BLaER1 treated with 17β-estradiol and CSF1 and Interleukin-3, amounts not matched to agents 10 nM and 100 nM (cell line): ENCODE measurements at regions not wholly inside any gene's neighbourhood (a gene's known extent, or its start where the extent isn't known, plus 50 kb on each side); places are given as distances from the start of the nearest gene placed in this dataset.
"Not testable (repeated sequence)": the region's sequence is repeated elsewhere in the genome, so short reads cannot be mapped to it uniquely, and the experiment has no call there.

ENCODE experiments used
- H3K27ac ChIP-seq, 11 experiments: shearing (Covaris generic); formaldehyde crosslinking; 2 replicates each; pipeline ENCODE4 v1.8.1; 2022
- H3K27me3 ChIP-seq, 11 experiments: shearing (Covaris generic); formaldehyde crosslinking; 2 replicates each; pipeline ENCODE4 v1.8.1; 2022
- H3K36me3 ChIP-seq, 11 experiments: shearing (Covaris generic); formaldehyde crosslinking; 2 replicates each; pipeline ENCODE4 v1.8.1; 2022
- H3K4me1 ChIP-seq, 10 experiments: shearing (Covaris generic); formaldehyde crosslinking; 2 replicates each; pipeline ENCODE4 v1.8.1; 2022
- H3K4me2 ChIP-seq, 11 experiments: shearing (Covaris generic); formaldehyde crosslinking; 2 replicates each; pipeline ENCODE4 v1.8.1; 2022
- H3K4me3 ChIP-seq, 10 experiments: shearing (Covaris generic); formaldehyde crosslinking; 2 replicates each; pipeline ENCODE4 v1.8.1; 2022
- H3K9ac ChIP-seq, 11 experiments: shearing (Covaris generic); formaldehyde crosslinking; 2 replicates each; pipeline ENCODE4 v1.8.1; 2022
- H3K9me3 ChIP-seq, 11 experiments: shearing (Covaris generic); formaldehyde crosslinking; replicated peaks in 1 of 11; 2 replicates each; pipeline ENCODE4 v1.8.1; 2022
- H4K20me1 ChIP-seq, 11 experiments: shearing (Covaris generic); formaldehyde crosslinking; 2 replicates each; pipeline ENCODE4 v1.8.1; 2022
- Cebpa-rat ChIP-seq, 11 experiments: shearing (Covaris generic); IDR thresholded peaks; 2 replicates each; pipeline ENCODE4 v1.8.1; 2022

DNA sequence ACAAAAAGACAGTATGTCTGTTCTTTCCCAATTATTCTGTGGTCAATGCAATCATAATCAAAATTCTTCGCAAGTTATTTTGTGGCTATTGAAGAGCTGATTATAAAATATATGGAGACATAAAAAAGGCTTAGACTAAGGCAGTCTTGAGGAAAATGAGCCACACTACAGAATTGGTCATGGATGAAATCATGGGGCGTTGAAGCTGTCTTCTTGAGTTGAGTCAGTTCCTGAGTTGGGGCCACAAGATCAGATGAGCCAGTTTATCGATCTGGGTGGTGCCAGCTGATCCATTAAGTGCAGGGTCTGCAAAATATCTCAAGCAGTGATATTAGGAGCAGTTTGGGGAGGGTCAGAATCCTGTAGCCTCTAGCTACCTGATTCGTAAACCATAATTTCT, 96.9 kb upstream of the NUTM2F start:
- H3K4me2 ChIP-seq, H3K4me1 ChIP-seq, H3K27me3 ChIP-seq, H4K20me1 ChIP-seq, H3K4me3 ChIP-seq, H3K9me3 ChIP-seq, H3K9ac ChIP-seq, H3K27ac ChIP-seq: not testable (repeated sequence)
- peaks cover 4 to 23% (median 7%) of the 10 kb centered on the region in 11 experiments; a peak in 9 of 22 replicates for H3K36me3 ChIP-seq

DNA sequence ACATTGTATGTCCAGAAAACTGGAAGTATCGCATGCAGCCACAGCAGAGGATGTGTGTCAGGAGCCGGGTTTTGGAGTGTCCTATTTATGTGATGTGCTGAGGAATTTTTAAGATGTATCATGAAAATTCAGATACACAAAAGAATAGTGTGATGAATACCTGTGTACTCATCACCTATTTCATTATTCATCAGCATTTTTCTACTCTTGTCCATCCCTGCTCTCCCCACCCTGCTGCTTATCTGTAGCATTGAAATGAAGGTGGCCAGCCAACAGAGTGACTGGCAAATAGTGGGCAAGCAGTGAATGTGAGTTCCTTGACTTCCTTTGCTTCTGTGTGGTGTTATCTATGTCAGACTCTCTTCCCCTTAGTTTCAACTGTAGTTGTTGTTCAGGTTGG, 108.7 kb upstream of the NUTM2F start:
- H3K9me3 ChIP-seq, H3K9ac ChIP-seq, H3K4me1 ChIP-seq, H3K27me3 ChIP-seq, H3K4me3 ChIP-seq, H3K27ac ChIP-seq, H3K4me2 ChIP-seq: not testable (repeated sequence)
- H3K36me3 ChIP-seq = peaks cover 28 to 52% (median 34%) of the 10 kb centered on the region in 11 experiments
- H4K20me1 ChIP-seq = peaks cover 0 to 15% (median 0%) of the 10 kb centered on the region in 11 experiments; a peak in 6 of 22 replicates

GRCh38 chr9:94438336-94438735, 109.9 kb upstream of the NUTM2F start:
- H3K4me3 ChIP-seq = not testable (repeated sequence)

DNA sequence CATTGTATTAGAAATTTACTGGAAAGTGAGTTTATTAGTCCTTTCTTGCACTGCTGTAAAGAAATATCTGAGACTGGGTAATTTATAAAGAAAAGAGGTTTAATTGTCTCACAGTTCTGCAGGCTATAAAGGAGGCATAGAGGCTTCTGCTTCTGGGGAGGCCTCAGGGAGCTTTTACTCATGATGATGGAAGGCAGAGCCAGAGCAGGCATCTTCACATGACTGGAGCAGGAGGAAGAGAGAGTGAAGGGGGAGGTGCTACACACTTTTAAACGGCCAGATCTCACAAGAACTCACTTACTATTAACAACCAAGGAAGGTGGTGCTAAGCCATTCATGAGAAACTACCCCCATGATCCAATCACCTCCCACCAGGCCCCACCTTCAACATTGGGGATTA, 112.7 kb upstream of the NUTM2F start:
- H3K36me3 ChIP-seq = peaks cover 51 to 78% (median 66%) of the 10 kb centered on the region in 11 experiments
- not testable (repeated sequence) for H3K4me3 ChIP-seq, H3K4me1 ChIP-seq, H3K4me2 ChIP-seq, H3K9me3 ChIP-seq, H3K27ac ChIP-seq, H3K27me3 ChIP-seq, H3K9ac ChIP-seq
- H4K20me1 ChIP-seq = peaks cover 0 to 45% (median 11%) of the 10 kb centered on the region in 11 experiments; a peak in 11 of 22 replicates

More at GRCh38 chr9:94438336-94438735, 109.9 kb upstream of the NUTM2F start:
- peaks cover 36 to 60% (median 43%) of the 10 kb centered on the region in 11 experiments for H3K36me3 ChIP-seq
- H3K27ac ChIP-seq, H3K4me2 ChIP-seq, H3K4me1 ChIP-seq, H3K9ac ChIP-seq, H3K27me3 ChIP-seq, H3K9me3 ChIP-seq: not testable (repeated sequence)
- H4K20me1 ChIP-seq = peaks cover 0 to 26% (median 4%) of the 10 kb centered on the region in 11 experiments; a peak in 7 of 22 replicates

GRCh38 chr9:94441796-94442195, 113.1 kb upstream of the PCAT7 start:
- peaks cover 0 to 48% (median 11%) of the 10 kb centered on the region in 11 experiments; a peak in 11 of 22 replicates for H4K20me1 ChIP-seq
- H3K9ac ChIP-seq = no peak overlapping the region
- H3K4me1 ChIP-seq = no peaks in the 10 kb centered on the region
- no peak for TF ChIP-seq Cebpa-rat (IDR thresholded peaks at IDR 0.05)
- no peak overlapping the region for H3K27ac ChIP-seq
- H3K9me3 ChIP-seq = no peaks in the 10 kb centered on the region
- H3K4me2 ChIP-seq = no peak overlapping the region
- no peaks in the 10 kb centered on the region for H3K27me3 ChIP-seq
- H3K36me3 ChIP-seq = peaks cover 57 to 85% (median 72%) of the 10 kb centered on the region in 11 experiments
- H3K4me3 ChIP-seq = no peak overlapping the region

DNA sequence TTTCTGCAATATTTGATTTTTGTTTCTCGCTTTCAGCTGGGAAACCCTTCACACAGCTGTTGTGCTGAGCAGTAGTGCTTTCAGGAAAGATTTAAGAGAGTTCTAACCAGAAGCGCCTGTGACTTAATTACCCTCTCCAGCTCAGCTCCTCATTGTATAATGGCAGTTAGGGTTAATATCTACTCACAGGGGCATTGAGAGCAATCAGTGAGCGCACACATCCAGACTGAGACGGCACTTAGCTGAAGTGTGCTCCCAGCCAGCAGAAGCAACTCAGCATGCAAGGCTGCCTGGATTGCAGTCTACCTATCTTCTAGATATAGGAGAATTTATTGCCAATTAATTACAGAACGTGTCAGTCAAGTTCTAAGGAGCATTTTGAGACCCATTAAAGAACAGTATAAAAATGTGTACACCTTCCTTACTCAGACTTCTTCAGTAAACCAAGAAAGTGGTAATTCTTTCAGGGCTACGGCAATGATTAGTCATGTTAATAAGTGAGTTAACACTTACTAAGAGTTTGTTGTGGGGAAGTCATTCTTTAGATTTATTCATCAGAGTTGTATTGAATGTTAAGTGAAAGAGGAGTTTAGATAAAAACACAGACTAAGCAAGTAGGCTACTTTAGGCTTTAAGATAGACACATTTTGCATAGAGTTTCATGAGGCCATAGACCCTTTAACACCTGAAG, 111.7 kb upstream of the PCAT7 start:
- H3K9me3 ChIP-seq = no peaks in the 10 kb centered on the region
- H4K20me1 ChIP-seq = peaks cover 0 to 51% (median 11%) of the 10 kb centered on the region in 11 experiments; a peak in 11 of 22 replicates
- no peak overlapping the region for H3K27ac ChIP-seq
- no peak overlapping the region for H3K4me3 ChIP-seq
- no peaks in the 10 kb centered on the region for H3K4me1 ChIP-seq
- TF ChIP-seq Cebpa-rat (IDR thresholded peaks at IDR 0.05) = no peak
- H3K9ac ChIP-seq = no peak overlapping the region
- peaks cover 71 to 98% (median 86%) of the 10 kb centered on the region in 11 experiments for H3K36me3 ChIP-seq
- no peak overlapping the region for H3K4me2 ChIP-seq
- H3K27me3 ChIP-seq = no peaks in the 10 kb centered on the region

DNA sequence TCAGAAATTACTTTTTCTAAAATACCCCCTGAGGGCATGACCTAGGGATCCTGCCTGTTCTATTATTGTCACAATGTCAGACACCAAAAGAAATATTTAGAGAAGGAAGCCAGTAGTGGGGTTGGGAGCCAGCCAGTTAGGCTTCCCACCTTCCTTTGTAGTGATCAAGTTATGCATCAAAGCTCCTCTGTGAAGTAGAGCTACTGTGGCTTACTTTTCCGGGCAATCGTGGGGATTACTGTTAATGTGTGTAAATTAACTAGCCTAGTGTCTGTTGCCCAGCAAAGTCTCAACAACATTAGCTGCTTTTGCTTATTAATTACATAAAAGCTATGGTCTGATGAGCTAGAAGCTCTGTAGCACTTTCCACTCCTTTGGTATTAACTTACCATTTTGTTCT, 109.0 kb upstream of the PCAT7 start:
- no peak overlapping the region for H3K4me2 ChIP-seq
- peaks cover 83 to 100% (median 95%) of the 10 kb centered on the region in 11 experiments for H3K36me3 ChIP-seq
- TF ChIP-seq Cebpa-rat (IDR thresholded peaks at IDR 0.05) = no peak
- H3K27ac ChIP-seq = no peak overlapping the region
- no peaks in the 10 kb centered on the region for H3K9me3 ChIP-seq
- peaks cover 0 to 45% (median 11%) of the 10 kb centered on the region in 11 experiments; a peak in 11 of 22 replicates for H4K20me1 ChIP-seq
- H3K27me3 ChIP-seq = no peaks in the 10 kb centered on the region
- no peak overlapping the region for H3K4me3 ChIP-seq
- H3K9ac ChIP-seq = no peak overlapping the region
- H3K4me1 ChIP-seq = no peaks in the 10 kb centered on the region

DNA sequence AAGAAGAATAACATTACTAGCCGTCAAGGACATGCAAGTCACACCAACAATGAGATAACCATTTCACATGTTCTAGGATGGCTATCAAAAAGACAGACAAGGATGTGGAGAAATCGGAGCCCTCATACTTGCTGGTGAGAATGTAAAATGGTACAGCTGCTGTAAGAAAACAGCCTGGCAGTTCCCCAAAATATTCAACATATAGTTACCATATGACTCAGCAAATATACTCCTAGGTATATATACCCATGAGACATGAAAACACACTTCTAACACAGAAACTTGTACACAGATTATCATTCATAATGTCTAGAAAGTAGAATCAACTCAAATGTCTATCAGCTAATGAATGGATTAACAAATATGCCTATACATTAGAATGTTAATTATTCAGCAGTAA, 105.4 kb upstream of the PCAT7 start:
- Histone ChIP-seq H3K36me3 (peaks cover 80 to 100% (median 96%) of the 10 kb centered on the region in 11 experiments), H3K27ac (no peak overlapping the region)

GRCh38 chr9:94464790-94465189, 90.1 kb upstream of the PCAT7 start:
- no peak overlapping the region for H3K4me3 ChIP-seq
- H3K9ac ChIP-seq = no peak overlapping the region
- TF ChIP-seq Cebpa-rat (IDR thresholded peaks at IDR 0.05) = no peak
- H3K4me2 ChIP-seq = no peak overlapping the region
- peaks cover 31 to 47% (median 39%) of the 10 kb centered on the region in 11 experiments for H3K36me3 ChIP-seq
- H3K4me1 ChIP-seq = no peaks in the 10 kb centered on the region
- no peak overlapping the region for H3K27ac ChIP-seq
- no peaks in the 10 kb centered on the region for H4K20me1 ChIP-seq
- no peaks in the 10 kb centered on the region for H3K27me3 ChIP-seq
- H3K9me3 ChIP-seq = peaks cover 57 to 71% (median 64%) of the 10 kb centered on the region in 11 experiments

More for the DNA sequence above, 105.4 kb upstream of the PCAT7 start:
- Histone ChIP-seq H3K9ac (no peak overlapping the region), H3K4me2 (no peak overlapping the region), H3K4me3 (no peak overlapping the region), H3K9me3 (no peaks in the 10 kb centered on the region), H3K27me3 (no peaks in the 10 kb centered on the region), H3K4me1 (no peaks in the 10 kb centered on the region), H4K20me1 (peaks cover 0 to 15% (median 4%) of the 10 kb centered on the region in 11 experiments; a peak in 10 of 22 replicates)
- TF ChIP-seq Cebpa-rat (IDR thresholded peaks at IDR 0.05) = no peak

DNA sequence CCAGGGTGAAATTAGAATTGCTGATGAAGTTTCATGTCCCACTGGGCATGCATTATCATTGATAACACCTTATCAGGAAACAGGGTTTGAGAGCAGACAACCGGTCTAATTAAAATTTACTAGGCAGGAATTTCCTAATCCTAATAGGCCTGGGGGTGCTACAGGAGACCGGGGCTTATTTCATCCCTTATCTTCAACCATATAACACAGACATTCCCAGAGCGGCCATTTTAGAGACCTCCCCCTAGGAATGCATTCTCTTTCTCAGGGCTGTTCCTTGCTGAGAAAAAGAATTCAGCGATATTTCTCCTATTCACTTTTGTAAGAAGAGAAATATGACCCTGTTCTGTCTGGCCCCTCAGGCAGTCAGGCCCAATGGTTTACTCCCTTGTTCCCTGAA, 82.8 kb upstream of the PCAT7 start:
- H3K9me3 ChIP-seq = peaks cover 30 to 51% (median 39%) of the 10 kb centered on the region in 11 experiments
- not testable (repeated sequence) for H3K4me2 ChIP-seq, H3K4me1 ChIP-seq, H4K20me1 ChIP-seq, H3K27ac ChIP-seq, H3K36me3 ChIP-seq, H3K27me3 ChIP-seq, H3K4me3 ChIP-seq, H3K9ac ChIP-seq
